ENCODE measurements at regions not wholly inside any gene's neighbourhood (a gene's known extent, or its start where the extent isn't known, plus 50 kb on each side); places are given as distances from the start of the nearest gene placed in this dataset.
"Not testable (repeated sequence)": the region's sequence is repeated elsewhere in the genome, so short reads cannot be mapped to it uniquely, and the experiment has no call there.

- no peak for TF ChIP-seq POLR2A (IDR thresholded peaks at IDR 0.05; ENCODE audit: low read length)
- TF ChIP-seq GATA1 (IDR thresholded peaks at IDR 0.05; ENCODE audit: low read depth, low read length): no peak
- DNase-seq: no peak
These were observed 319.9 kb downstream of the TSN start for GRCh38 chr2:122075381-122075780.

GRCh38 chr2:122077114-122077513, 321.7 kb downstream of the TSN start:
- DNase-seq: no peak

GRCh38 chr2:122077771-122078170, 322.3 kb downstream of the TSN start:
- DNase-seq: no peak
- TF ChIP-seq GATA1 (IDR thresholded peaks at IDR 0.05; ENCODE audit: low read depth, low read length): no peak
- TF ChIP-seq POLR2A (IDR thresholded peaks at IDR 0.05; ENCODE audit: low read length): no peak

More at GRCh38 chr2:122077114-122077513, 321.7 kb downstream of the TSN start:
- TF ChIP-seq GATA1 (IDR thresholded peaks at IDR 0.05; ENCODE audit: low read depth, low read length) (no peak), POLR2A (IDR thresholded peaks at IDR 0.05; ENCODE audit: low read length) (no peak)

GRCh38 chr2:122078451-122078850, 323.0 kb downstream of the TSN start:
- DNase-seq: no peak
- no peak for TF ChIP-seq GATA1 (IDR thresholded peaks at IDR 0.05; ENCODE audit: low read depth, low read length)
- no peak for TF ChIP-seq POLR2A (IDR thresholded peaks at IDR 0.05; ENCODE audit: low read length)

- no peak for DNase-seq
- TF ChIP-seq POLR2A (IDR thresholded peaks at IDR 0.05; ENCODE audit: low read length) (no peak), GATA1 (IDR thresholded peaks at IDR 0.05; ENCODE audit: low read depth, low read length) (no peak)
These were observed 324.4 kb downstream of the TSN start for GRCh38 chr2:122079844-122080243.

- no peak for TF ChIP-seq POLR2A (IDR thresholded peaks at IDR 0.05; ENCODE audit: low read length)
- TF ChIP-seq GATA1 (IDR thresholded peaks at IDR 0.05; ENCODE audit: low read depth, low read length): no peak
- no peak for DNase-seq
These were observed 324.9 kb downstream of the TSN start for GRCh38 chr2:122080316-122080715.

- DNase-seq: no peak
- no peak for TF ChIP-seq POLR2A (IDR thresholded peaks at IDR 0.05; ENCODE audit: low read length)
- no peak for TF ChIP-seq GATA1 (IDR thresholded peaks at IDR 0.05; ENCODE audit: low read depth, low read length)
These were observed 325.4 kb downstream of the TSN start for GRCh38 chr2:122080871-122081270.

- no peak for DNase-seq
These were observed 326.3 kb downstream of the TSN start for GRCh38 chr2:122081751-122082150.

GRCh38 chr2:122083256-122084048, 328.0 kb downstream of the TSN start:
- no peak for TF ChIP-seq GATA1 (IDR thresholded peaks at IDR 0.05; ENCODE audit: low read depth, low read length)
- TF ChIP-seq POLR2A (IDR thresholded peaks at IDR 0.05; ENCODE audit: low read length): no peak
- no peak for DNase-seq

More at GRCh38 chr2:122081751-122082150, 326.3 kb downstream of the TSN start:
- no peak for TF ChIP-seq GATA1 (IDR thresholded peaks at IDR 0.05; ENCODE audit: low read depth, low read length)
- TF ChIP-seq POLR2A (IDR thresholded peaks at IDR 0.05; ENCODE audit: low read length): no peak

- DNase-seq: not testable (repeated sequence)
These were observed 330.2 kb downstream of the TSN start for GRCh38 chr2:122085672-122086071.

- DNase-seq: no peak
- TF ChIP-seq POLR2A (IDR thresholded peaks at IDR 0.05; ENCODE audit: low read length): no peak
- no peak for TF ChIP-seq GATA1 (IDR thresholded peaks at IDR 0.05; ENCODE audit: low read depth, low read length)
These were observed 339.1 kb downstream of the TSN start for GRCh38 chr2:122094557-122094956.

- TF ChIP-seq POLR2A (IDR thresholded peaks at IDR 0.05; ENCODE audit: low read length): no peak
- no peak for TF ChIP-seq GATA1 (IDR thresholded peaks at IDR 0.05; ENCODE audit: low read depth, low read length)
These were observed 341.3 kb downstream of the TSN start for GRCh38 chr2:122096761-122097160.

GRCh38 chr2:122098306-122098705, 342.9 kb downstream of the TSN start:
- TF ChIP-seq POLR2A (IDR thresholded peaks at IDR 0.05; ENCODE audit: low read length) (no peak), GATA1 (IDR thresholded peaks at IDR 0.05; ENCODE audit: low read depth, low read length) (no peak)
- DNase-seq: no peak

More at GRCh38 chr2:122096761-122097160, 341.3 kb downstream of the TSN start:
- no peak for DNase-seq

- DNase-seq: no peak
These were observed 344.9 kb downstream of the TSN start for GRCh38 chr2:122100346-122100745.

GRCh38 chr2:122100756-122101155, 345.3 kb downstream of the TSN start:
- TF ChIP-seq GATA1 (IDR thresholded peaks at IDR 0.05; ENCODE audit: low read depth, low read length): no peak
- TF ChIP-seq POLR2A (IDR thresholded peaks at IDR 0.05; ENCODE audit: low read length): no peak

More at GRCh38 chr2:122100346-122100745, 344.9 kb downstream of the TSN start:
- TF ChIP-seq GATA1 (IDR thresholded peaks at IDR 0.05; ENCODE audit: low read depth, low read length): no peak
- TF ChIP-seq POLR2A (IDR thresholded peaks at IDR 0.05; ENCODE audit: low read length): no peak

More at GRCh38 chr2:122100756-122101155, 345.3 kb downstream of the TSN start:
- no peak for DNase-seq
